DOHH2 (cell line): ENCODE measurements at regions not wholly inside any gene's neighbourhood (a gene's known extent, or its start where the extent isn't known, plus 50 kb on each side); places are given as distances from the start of the nearest gene placed in this dataset.

Experiments used
- H3F3A ChIP-seq: fragments of 200-600 bp; sonication (generic), shearing (Covaris generic); 2 replicates; pipeline ENCODE4 v1.6.0; 2016; ENCODE audit warnings: antibody characterized with exemption, mild to moderate bottlenecking; ENCODE audit not compliant: control insufficient read depth, insufficient read depth
- H3K27ac ChIP-seq: fragments of 200-600 bp; sonication (generic); 2 replicates; pipeline ENCODE4 v1.5.1; 2014; ENCODE audit warnings: low read depth, mild to moderate bottlenecking, low read length, moderate library complexity
- H3K27me3 ChIP-seq: fragments of 200-600 bp; sonication (generic); 2 replicates; pipeline ENCODE4 v1.6.1; 2014; ENCODE audit warnings: mild to moderate bottlenecking, low read length, mixed read lengths; ENCODE audit not compliant: control insufficient read depth
- H3K36me3 ChIP-seq: fragments of 200-600 bp; sonication (generic); 2 replicates; pipeline ENCODE4 v1.6.1; 2014; ENCODE audit warnings: mild to moderate bottlenecking, low read length, moderate library complexity, mixed read lengths; ENCODE audit not compliant: control insufficient read depth
- H3K4me1 ChIP-seq: fragments of 200-600 bp; sonication (generic); 2 replicates; pipeline ENCODE4 v1.6.1; 2014; ENCODE audit warnings: mild to moderate bottlenecking, low read length, mixed read lengths; ENCODE audit not compliant: control insufficient read depth
- H3K4me2 ChIP-seq: fragments of 200-600 bp; sonication (generic); 2 replicates; pipeline ENCODE4 v1.6.0; 2014; ENCODE audit warnings: mild to moderate bottlenecking, low read length, moderate library complexity
- H3K4me3 ChIP-seq: fragments of 200-600 bp; sonication (generic); 2 replicates; pipeline ENCODE4 v1.5.1; 2014; ENCODE audit warnings: mild to moderate bottlenecking, low read length, mixed read lengths
- H3K79me2 ChIP-seq: fragments of 200-600 bp; sonication (generic); 2 replicates; pipeline ENCODE4 v1.6.1; 2014; ENCODE audit warnings: mild to moderate bottlenecking, low read length, mixed read lengths; ENCODE audit not compliant: control insufficient read depth
- H3K9me2 ChIP-seq: fragments of 200-600 bp; sonication (generic); replicated peaks from 2 replicates; pipeline ENCODE4 v1.6.1; 2014; ENCODE audit warnings: mild to moderate bottlenecking, low read length, mixed read lengths; ENCODE audit not compliant: control insufficient read depth
- H3K9me3 ChIP-seq: fragments of 200-600 bp; sonication (generic); 2 replicates; pipeline ENCODE4 v1.6.1; 2014; ENCODE audit warnings: antibody characterized with exemption, low read length, mixed read lengths; ENCODE audit not compliant: control insufficient read depth, insufficient read depth
- H4K20me1 ChIP-seq: fragments of 200-600 bp; sonication (generic); 2 replicates; pipeline ENCODE4 v1.6.0; 2014; ENCODE audit warnings: low read depth, mild to moderate bottlenecking, antibody characterized with exemption, low read length, moderate library complexity; ENCODE audit not compliant: control insufficient read depth, insufficient read depth
- EZH2phosphoT487 ChIP-seq: fragments of 200-600 bp; sonication (generic); IDR thresholded peaks from 2 replicates; pipeline ENCODE4 v1.6.1; 2017; ENCODE audit warnings: borderline replicate concordance, mild to moderate bottlenecking, antibody characterized with exemption, low read length, moderate library complexity, mixed read lengths
- TF ChIP-seq, protein P1 (sequence below): fragments of 200-600 bp; sonication (generic); IDR thresholded peaks from one replicate; pipeline ENCODE4 v1.5.1; 2014; ENCODE audit warnings: antibody characterized with exemption, mild to moderate bottlenecking, low read depth, low read length; ENCODE audit not compliant: poor library complexity, severe bottlenecking

DNA sequence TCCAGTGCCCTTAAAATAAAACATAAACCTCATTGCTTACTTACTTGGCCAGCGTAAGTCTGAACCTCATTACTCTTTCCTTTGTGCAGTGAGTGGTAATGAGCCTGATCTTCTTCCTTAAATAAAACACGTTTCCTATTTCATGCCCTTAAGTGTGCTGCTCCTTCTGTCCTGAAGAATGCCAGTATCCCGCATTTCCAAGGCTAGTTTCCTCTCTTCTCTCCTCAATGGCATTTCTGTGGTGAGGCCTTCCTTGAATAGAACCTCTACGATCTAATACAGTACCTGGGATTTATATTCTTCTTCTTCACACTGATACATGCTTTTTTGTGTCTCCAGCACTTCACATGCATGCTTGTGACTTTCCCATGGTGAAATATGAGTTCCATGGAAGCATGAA lies 523.4 kb upstream of the CDH4 start:
- Histone ChIP-seq H3F3A (no peaks in the 10 kb centered on the region), H3K27me3 (no peaks in the 10 kb centered on the region), H3K4me3 (no peak overlapping the region), H3K4me2 (no peak overlapping the region), H4K20me1 (no peaks in the 10 kb centered on the region), H3K27ac (no peak overlapping the region), H3K4me1 (no peaks in the 10 kb centered on the region), H3K36me3 (no peaks in the 10 kb centered on the region), H3K9me3 (no peaks in the 10 kb centered on the region), H3K79me2 (no peaks in the 10 kb centered on the region), H3K9me2 (no peaks in the 10 kb centered on the region)
- TF ChIP-seq, protein P1, sequence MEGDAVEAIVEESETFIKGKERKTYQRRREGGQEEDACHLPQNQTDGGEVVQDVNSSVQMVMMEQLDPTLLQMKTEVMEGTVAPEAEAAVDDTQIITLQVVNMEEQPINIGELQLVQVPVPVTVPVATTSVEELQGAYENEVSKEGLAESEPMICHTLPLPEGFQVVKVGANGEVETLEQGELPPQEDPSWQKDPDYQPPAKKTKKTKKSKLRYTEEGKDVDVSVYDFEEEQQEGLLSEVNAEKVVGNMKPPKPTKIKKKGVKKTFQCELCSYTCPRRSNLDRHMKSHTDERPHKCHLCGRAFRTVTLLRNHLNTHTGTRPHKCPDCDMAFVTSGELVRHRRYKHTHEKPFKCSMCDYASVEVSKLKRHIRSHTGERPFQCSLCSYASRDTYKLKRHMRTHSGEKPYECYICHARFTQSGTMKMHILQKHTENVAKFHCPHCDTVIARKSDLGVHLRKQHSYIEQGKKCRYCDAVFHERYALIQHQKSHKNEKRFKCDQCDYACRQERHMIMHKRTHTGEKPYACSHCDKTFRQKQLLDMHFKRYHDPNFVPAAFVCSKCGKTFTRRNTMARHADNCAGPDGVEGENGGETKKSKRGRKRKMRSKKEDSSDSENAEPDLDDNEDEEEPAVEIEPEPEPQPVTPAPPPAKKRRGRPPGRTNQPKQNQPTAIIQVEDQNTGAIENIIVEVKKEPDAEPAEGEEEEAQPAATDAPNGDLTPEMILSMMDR, result no peak
- no peak for TF ChIP-seq EZH2phosphoT487

DNA sequence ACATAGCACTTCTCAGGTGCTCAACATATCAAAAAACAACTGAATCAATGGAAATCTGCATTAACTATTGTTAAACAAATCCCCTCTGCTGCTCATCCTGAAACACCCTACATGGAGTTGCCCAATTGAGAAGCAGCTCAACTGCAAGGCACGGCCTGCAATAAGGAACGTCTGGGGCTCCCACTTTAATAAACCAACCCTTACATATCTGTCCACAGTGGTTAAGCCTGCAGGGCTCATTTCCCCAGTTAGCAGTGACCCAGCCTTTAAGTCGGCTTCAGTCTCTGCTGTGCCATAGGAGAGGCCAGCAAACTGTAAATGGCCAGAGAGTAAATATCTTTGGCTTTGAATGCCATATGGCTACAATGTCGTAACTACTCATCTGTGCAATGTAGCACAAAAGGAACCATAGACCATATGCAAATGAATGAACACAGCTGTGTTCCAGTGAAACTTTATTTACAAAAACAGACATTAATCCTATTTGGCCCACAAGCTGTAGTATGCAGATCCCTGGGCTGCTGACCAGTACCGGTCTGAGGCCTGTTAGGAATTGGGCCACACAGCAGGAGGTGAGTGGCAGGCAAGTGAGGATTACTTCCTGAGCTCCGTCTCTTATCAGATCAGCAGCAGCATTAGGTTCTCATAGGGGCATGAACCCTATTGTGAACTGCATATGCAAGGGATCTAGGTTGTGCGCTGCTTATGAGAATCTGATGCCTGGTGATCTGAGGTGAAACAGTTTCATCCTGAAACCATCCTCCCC lies 522.7 kb upstream of the CDH4 start:
- Histone ChIP-seq H4K20me1 (no peaks in the 10 kb centered on the region), H3K4me2 (no peak overlapping the region), H3K36me3 (no peaks in the 10 kb centered on the region), H3K4me3 (no peak overlapping the region), H3K9me2 (no peaks in the 10 kb centered on the region), H3K27ac (no peak overlapping the region), H3K4me1 (no peaks in the 10 kb centered on the region), H3K9me3 (no peaks in the 10 kb centered on the region), H3K79me2 (no peaks in the 10 kb centered on the region), H3F3A (no peaks in the 10 kb centered on the region), H3K27me3 (no peaks in the 10 kb centered on the region)
- TF ChIP-seq EZH2phosphoT487, result no peak
- TF ChIP-seq, protein P1, result no peak

DNA sequence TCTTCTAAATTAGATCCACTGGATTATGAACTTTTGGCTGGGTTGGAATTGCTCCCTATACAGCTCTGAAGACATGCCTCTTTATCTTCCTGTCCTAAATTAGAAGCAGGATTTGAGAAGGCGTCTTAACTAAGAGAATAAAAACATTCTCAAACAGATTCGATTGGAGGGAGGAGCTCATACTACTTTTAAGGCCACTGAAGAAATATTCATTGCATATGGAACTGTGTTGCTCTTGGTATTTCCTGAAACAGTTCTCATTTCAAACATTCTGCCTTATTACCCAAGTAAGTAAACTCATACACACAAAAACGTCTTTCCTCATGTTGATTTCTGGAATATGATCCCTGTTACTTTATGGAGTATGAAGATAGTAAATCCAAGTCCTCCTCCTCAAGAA lies 519.7 kb upstream of the CDH4 start:
- H3K79me2 ChIP-seq, result no peaks in the 10 kb centered on the region
- no peaks in the 10 kb centered on the region for H3K36me3 ChIP-seq
- no peak overlapping the region for H3K27ac ChIP-seq
- H3K9me2 ChIP-seq, result no peaks in the 10 kb centered on the region
- H3K4me1 ChIP-seq, result no peaks in the 10 kb centered on the region
- H3F3A ChIP-seq, result no peaks in the 10 kb centered on the region
- no peaks in the 10 kb centered on the region for H3K9me3 ChIP-seq
- TF ChIP-seq, protein P1, result no peak
- no peak for TF ChIP-seq EZH2phosphoT487
- H4K20me1 ChIP-seq, result no peaks in the 10 kb centered on the region
- H3K4me2 ChIP-seq, result no peak overlapping the region
- no peaks in the 10 kb centered on the region for H3K27me3 ChIP-seq
- H3K4me3 ChIP-seq, result no peak overlapping the region
